Activated CD4-positive, alpha-beta T cell treated with anti-CD3 and anti-CD28 coated beads, Interleukin-2, amount 10 ng/mL, durations not matched to agents 7 days and 5 days (primary cell): ENCODE measurements at regions not wholly inside any gene's neighbourhood (a gene's known extent, or its start where the extent isn't known, plus 50 kb on each side); places are given as distances from the start of the nearest gene placed in this dataset.
"Not testable (repeated sequence)": the region's sequence is repeated elsewhere in the genome, so short reads cannot be mapped to it uniquely, and the experiment has no call there.

ENCODE experiments used
- CTCF ChIA-PET: fragments of 350-600 bp; sonication (Branson Sonifier 250); formaldehyde crosslinking; loops from one replicate; lab custom pipeline; 2021; ENCODE audit warnings: antibody characterized with exemption; lab: Charles Lee
- POLR2A ChIA-PET: fragments of 350-600 bp; sonication (Branson Sonifier 250); formaldehyde crosslinking; loops from one replicate; lab custom pipeline; 2021; ENCODE audit warnings: antibody characterized with exemption; lab: Charles Lee
- DNase-seq: peaks from one replicate; pipeline ENCODE4 v3.0.0-alpha.2; 2020
- H3K27ac Mint-ChIP-seq: one replicate; pipeline ENCODE4 v1.8.0; 2021; ENCODE audit warnings: mild to moderate bottlenecking, moderate library complexity, mixed read lengths
- H3K27me3 Mint-ChIP-seq: one replicate; pipeline ENCODE4 v1.8.0; 2021; ENCODE audit warnings: mixed read lengths
- H3K36me3 Mint-ChIP-seq: one replicate; pipeline ENCODE4 v1.8.0; 2021; ENCODE audit warnings: low read depth, mixed read lengths
- H3K4me1 Mint-ChIP-seq: one replicate; pipeline ENCODE4 v1.8.0; 2021; ENCODE audit warnings: mixed read lengths
- H3K4me3 Mint-ChIP-seq: one replicate; pipeline ENCODE4 v1.8.0; 2021; ENCODE audit warnings: mild to moderate bottlenecking, moderate library complexity, mixed read lengths
- H3K9me3 Mint-ChIP-seq: one replicate; pipeline ENCODE4 v1.8.0; 2021; ENCODE audit warnings: mixed read lengths

- peaks cover 1% of the 10 kb centered on the region for H3K4me1 Mint-ChIP-seq
- no peaks in the 10 kb centered on the region for H3K9me3 Mint-ChIP-seq
- DNase-seq: no peak
- CTCF ChIA-PET: no interaction called here
- H3K27ac Mint-ChIP-seq: no peak overlapping the region
- H3K27me3 Mint-ChIP-seq: peaks cover 8% of the 10 kb centered on the region
- POLR2A ChIA-PET: no interaction called here
- H3K4me3 Mint-ChIP-seq: no peak overlapping the region
- no peaks in the 10 kb centered on the region for H3K36me3 Mint-ChIP-seq
These were observed 252.1 kb upstream of the RAB4A start for GRCh38 chr1:229018674-229019295.

GRCh38 chr1:229019663-229020271, 251.1 kb upstream of the RAB4A start:
- ChIA-PET POLR2A (no interaction called here), CTCF (no interaction called here)
- Mint-ChIP-seq H3K4me3 (no peak overlapping the region), H3K4me1 (peaks cover 1% of the 10 kb centered on the region), H3K27ac (no peak overlapping the region), H3K9me3 (no peaks in the 10 kb centered on the region), H3K36me3 (no peaks in the 10 kb centered on the region), H3K27me3 (peaks cover 8% of the 10 kb centered on the region)
- no peak for DNase-seq

GRCh38 chr1:229021034-229021433, 249.9 kb upstream of the RAB4A start:
- H3K9me3 Mint-ChIP-seq, H3K4me3 Mint-ChIP-seq, H3K4me1 Mint-ChIP-seq, DNase-seq, CTCF ChIA-PET, POLR2A ChIA-PET, H3K27me3 Mint-ChIP-seq, H3K36me3 Mint-ChIP-seq, H3K27ac Mint-ChIP-seq: not testable (repeated sequence)

- no peak for DNase-seq
- H3K4me3 Mint-ChIP-seq: no peak overlapping the region
- POLR2A ChIA-PET: no interaction called here
- no peaks in the 10 kb centered on the region for H3K36me3 Mint-ChIP-seq
- H3K9me3 Mint-ChIP-seq: no peaks in the 10 kb centered on the region
- H3K27ac Mint-ChIP-seq: no peak overlapping the region
- CTCF ChIA-PET: no interaction called here
- peaks cover 3% of the 10 kb centered on the region for H3K27me3 Mint-ChIP-seq
- peaks cover 11% of the 10 kb centered on the region for H3K4me1 Mint-ChIP-seq
These were observed 248.1 kb upstream of the RAB4A start for GRCh38 chr1:229022595-229023333.

- no peaks in the 10 kb centered on the region for H3K9me3 Mint-ChIP-seq
- H3K4me3 Mint-ChIP-seq: no peak overlapping the region
- CTCF ChIA-PET: interaction anchor here (0.6 to 1.4 kb wide), 2 partner anchors 9 to 15 kb away, joined by 3 to 4 read pairs; no protein-coding TSS in a partner anchor
- H3K36me3 Mint-ChIP-seq: no peaks in the 10 kb centered on the region
- H3K4me1 Mint-ChIP-seq: peaks cover 19% of the 10 kb centered on the region
- POLR2A ChIA-PET: no interaction called here
- no peak overlapping the region for H3K27ac Mint-ChIP-seq
- peaks cover 3% of the 10 kb centered on the region for H3K27me3 Mint-ChIP-seq
- DNase-seq: no peak
These were observed 247.1 kb upstream of the RAB4A start for GRCh38 chr1:229023651-229024300.

GRCh38 chr1:229024528-229025130, 246.3 kb upstream of the RAB4A start:
- ChIA-PET POLR2A (no interaction called here), CTCF (interaction anchor here (0.6 to 1.4 kb wide), 2 partner anchors 10 to 15 kb away, joined by 3 to 4 read pairs; no protein-coding TSS in a partner anchor)
- Mint-ChIP-seq H3K9me3 (no peaks in the 10 kb centered on the region), H3K4me1 (peaks cover 19% of the 10 kb centered on the region), H3K36me3 (no peaks in the 10 kb centered on the region), H3K4me3 (no peak overlapping the region), H3K27ac (no peak overlapping the region), H3K27me3 (peaks cover 3% of the 10 kb centered on the region)
- DNase-seq: no peak

- H3K27ac Mint-ChIP-seq: no peak overlapping the region
- no peaks in the 10 kb centered on the region for H3K27me3 Mint-ChIP-seq
- no peak overlapping the region for H3K4me3 Mint-ChIP-seq
- ChIA-PET CTCF (interaction anchor here (1.1 kb wide), 1 partner anchor 8 kb away, joined by 3 read pairs; no protein-coding TSS in a partner anchor), POLR2A (no interaction called here)
- peaks cover 19% of the 10 kb centered on the region for H3K4me1 Mint-ChIP-seq
- H3K36me3 Mint-ChIP-seq: no peaks in the 10 kb centered on the region
- H3K9me3 Mint-ChIP-seq: no peaks in the 10 kb centered on the region
- no peak for DNase-seq
These were observed 245.3 kb upstream of the RAB4A start for GRCh38 chr1:229025576-229025975.

GRCh38 chr1:229027158-229027557, 243.8 kb upstream of the RAB4A start:
- Mint-ChIP-seq H3K4me3 (no peak overlapping the region), H3K27ac (peak overlapping the region; percentile 89), H3K4me1 (peaks cover 18% of the 10 kb centered on the region), H3K36me3 (no peaks in the 10 kb centered on the region), H3K9me3 (no peaks in the 10 kb centered on the region), H3K27me3 (no peaks in the 10 kb centered on the region)
- DNase-seq: no peak
- POLR2A ChIA-PET: no interaction called here
- CTCF ChIA-PET: no interaction called here

GRCh38 chr1:229027622-229028182, 243.2 kb upstream of the RAB4A start:
- DNase-seq: peak; percentile 32
- H3K27me3 Mint-ChIP-seq: no peaks in the 10 kb centered on the region
- ChIA-PET CTCF (interaction anchor here (0.8 kb wide), 1 partner anchor 9 kb away, joined by 3 read pairs; no protein-coding TSS in a partner anchor), POLR2A (no interaction called here)
- peaks cover 21% of the 10 kb centered on the region for H3K4me1 Mint-ChIP-seq
- peak overlapping the region; percentile 67 for H3K4me3 Mint-ChIP-seq
- H3K27ac Mint-ChIP-seq: peak overlapping the region; percentile 89
- H3K36me3 Mint-ChIP-seq: no peaks in the 10 kb centered on the region
- no peaks in the 10 kb centered on the region for H3K9me3 Mint-ChIP-seq

GRCh38 chr1:229028544-229028943, 242.4 kb upstream of the RAB4A start:
- no peak overlapping the region for H3K4me3 Mint-ChIP-seq
- H3K36me3 Mint-ChIP-seq: no peaks in the 10 kb centered on the region
- peaks cover 3% of the 10 kb centered on the region for H3K27me3 Mint-ChIP-seq
- no peak overlapping the region for H3K27ac Mint-ChIP-seq
- no peaks in the 10 kb centered on the region for H3K9me3 Mint-ChIP-seq
- POLR2A ChIA-PET: no interaction called here
- DNase-seq: no peak
- CTCF ChIA-PET: interaction anchor here (0.8 kb wide), 1 partner anchor 8 kb away, joined by 3 read pairs; no protein-coding TSS in a partner anchor
- H3K4me1 Mint-ChIP-seq: peaks cover 27% of the 10 kb centered on the region

GRCh38 chr1:229028987-229029878, 241.7 kb upstream of the RAB4A start:
- CTCF ChIA-PET: interaction anchor here (0.5 to 1.0 kb wide), 3 partner anchors 13 to 394 kb away, joined by 3 read pairs; no protein-coding TSS in a partner anchor
- Mint-ChIP-seq H3K27me3 (peaks cover 3% of the 10 kb centered on the region), H3K4me1 (peaks cover 30% of the 10 kb centered on the region), H3K9me3 (no peaks in the 10 kb centered on the region), H3K36me3 (no peaks in the 10 kb centered on the region), H3K27ac (no peak overlapping the region), H3K4me3 (no peak overlapping the region)
- DNase-seq: no peak
- POLR2A ChIA-PET: no interaction called here
